HepG2 (cell line): ENCODE measurements at regions not wholly inside any gene's neighbourhood (a gene's known extent, or its start where the extent isn't known, plus 50 kb on each side); places are given as distances from the start of the nearest gene placed in this dataset.

Experiments
- ELF1 ChIP-seq: sonication (generic); formaldehyde crosslinking; IDR thresholded peaks from 2 replicates; pipeline ENCODE4 v1.4.0; 2020; ENCODE audit warnings: missing genetic modification reagents
- GMEB1 ChIP-seq: sonication (generic); formaldehyde crosslinking; IDR thresholded peaks from 2 replicates; pipeline ENCODE4 v1.5.1; 2020; ENCODE audit warnings: missing genetic modification reagents, mild to moderate bottlenecking, borderline replicate concordance
- SOX6 ChIP-seq, 2 experiments: fragments of 450-650 bp in 1 of 2; sonication (generic) in 1 of 2; formaldehyde crosslinking in 1 of 2; IDR thresholded peaks; 2 replicates each; pipeline versions ENCODE4 v1.4.0 to v1.6.1; 2017 to 2020; ENCODE audit warnings: antibody characterized with exemption in 1 of 2, mild to moderate bottlenecking in 1 of 2, missing genetic modification reagents in 1 of 2
- ZBTB4 ChIP-seq: sonication (generic); formaldehyde crosslinking; IDR thresholded peaks from 2 replicates; pipeline ENCODE4 v1.4.0; 2020; ENCODE audit warnings: missing genetic modification reagents, mild to moderate bottlenecking, borderline replicate concordance
- ZHX1 ChIP-seq: sonication (generic); formaldehyde crosslinking; IDR thresholded peaks from 2 replicates; pipeline ENCODE4 v1.8.1; 2022; ENCODE audit warnings: low read depth, mild to moderate bottlenecking, missing genetic modification reagents
- ZMAT3 ChIP-seq: sonication (generic); formaldehyde crosslinking; conservative IDR thresholded peaks from 2 replicates; pipeline ENCODE4 v1.7.0; 2021; ENCODE audit warnings: missing genetic modification reagents
- ZNF7 ChIP-seq: IDR thresholded peaks from 2 replicates; pipeline ENCODE4 v1.6.1; 2016; ENCODE audit warnings: missing biosample characterization, missing genetic modification reagents
- ZNF879 ChIP-seq: sonication (generic); formaldehyde crosslinking; IDR thresholded peaks from 2 replicates; pipeline ENCODE4 v1.8.1; 2023; ENCODE audit warnings: missing genetic modification reagents
- TF ChIP-seq, protein P1 (sequence below): sonication (generic); formaldehyde crosslinking; IDR thresholded peaks from 2 replicates; pipeline ENCODE4 v1.4.0; 2020; ENCODE audit warnings: missing genetic modification reagents, borderline replicate concordance
- TF ChIP-seq, protein P2 (sequence below): sonication (generic); formaldehyde crosslinking; conservative IDR thresholded peaks from 2 replicates; pipeline ENCODE4 v1.4.0; 2020; ENCODE audit warnings: missing genetic modification reagents

DNA sequence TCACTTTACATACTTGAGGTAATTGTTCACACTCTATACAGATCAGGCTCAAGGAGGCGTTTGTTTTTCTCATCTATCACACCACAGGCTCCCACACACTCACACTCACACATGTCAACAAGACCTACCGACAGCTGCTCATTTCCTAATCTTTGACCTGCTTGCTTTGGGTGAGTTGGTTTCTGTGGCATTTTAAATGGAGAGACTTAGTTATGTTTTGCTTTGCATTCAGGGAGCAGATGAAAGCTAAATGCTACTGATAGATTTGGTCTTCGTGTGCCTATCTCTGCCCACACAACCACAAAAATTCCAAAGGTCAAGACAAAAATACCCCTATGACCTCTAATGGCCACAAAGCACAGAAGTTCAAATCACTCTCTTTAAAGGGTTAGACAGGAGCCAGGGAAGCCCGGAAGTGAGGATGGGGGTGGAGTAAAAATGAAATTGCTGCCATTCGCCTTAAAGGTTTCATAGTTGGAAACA is 203.5 kb upstream of the G2E3 start (continued):
- TF ChIP-seq, protein P1, sequence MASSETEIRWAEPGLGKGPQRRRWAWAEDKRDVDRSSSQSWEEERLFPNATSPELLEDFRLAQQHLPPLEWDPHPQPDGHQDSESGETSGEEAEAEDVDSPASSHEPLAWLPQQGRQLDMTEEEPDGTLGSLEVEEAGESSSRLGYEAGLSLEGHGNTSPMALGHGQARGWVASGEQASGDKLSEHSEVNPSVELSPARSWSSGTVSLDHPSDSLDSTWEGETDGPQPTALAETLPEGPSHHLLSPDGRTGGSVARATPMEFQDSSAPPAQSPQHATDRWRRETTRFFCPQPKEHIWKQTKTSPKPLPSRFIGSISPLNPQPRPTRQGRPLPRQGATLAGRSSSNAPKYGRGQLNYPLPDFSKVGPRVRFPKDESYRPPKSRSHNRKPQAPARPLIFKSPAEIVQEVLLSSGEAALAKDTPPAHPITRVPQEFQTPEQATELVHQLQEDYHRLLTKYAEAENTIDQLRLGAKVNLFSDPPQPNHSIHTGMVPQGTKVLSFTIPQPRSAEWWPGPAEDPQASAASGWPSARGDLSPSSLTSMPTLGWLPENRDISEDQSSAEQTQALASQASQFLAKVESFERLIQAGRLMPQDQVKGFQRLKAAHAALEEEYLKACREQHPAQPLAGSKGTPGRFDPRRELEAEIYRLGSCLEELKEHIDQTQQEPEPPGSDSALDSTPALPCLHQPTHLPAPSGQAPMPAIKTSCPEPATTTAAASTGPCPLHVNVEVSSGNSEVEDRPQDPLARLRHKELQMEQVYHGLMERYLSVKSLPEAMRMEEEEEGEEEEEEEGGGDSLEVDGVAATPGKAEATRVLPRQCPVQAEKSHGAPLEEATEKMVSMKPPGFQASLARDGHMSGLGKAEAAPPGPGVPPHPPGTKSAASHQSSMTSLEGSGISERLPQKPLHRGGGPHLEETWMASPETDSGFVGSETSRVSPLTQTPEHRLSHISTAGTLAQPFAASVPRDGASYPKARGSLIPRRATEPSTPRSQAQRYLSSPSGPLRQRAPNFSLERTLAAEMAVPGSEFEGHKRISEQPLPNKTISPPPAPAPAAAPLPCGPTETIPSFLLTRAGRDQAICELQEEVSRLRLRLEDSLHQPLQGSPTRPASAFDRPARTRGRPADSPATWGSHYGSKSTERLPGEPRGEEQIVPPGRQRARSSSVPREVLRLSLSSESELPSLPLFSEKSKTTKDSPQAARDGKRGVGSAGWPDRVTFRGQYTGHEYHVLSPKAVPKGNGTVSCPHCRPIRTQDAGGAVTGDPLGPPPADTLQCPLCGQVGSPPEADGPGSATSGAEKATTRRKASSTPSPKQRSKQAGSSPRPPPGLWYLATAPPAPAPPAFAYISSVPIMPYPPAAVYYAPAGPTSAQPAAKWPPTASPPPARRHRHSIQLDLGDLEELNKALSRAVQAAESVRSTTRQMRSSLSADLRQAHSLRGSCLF (CRISPR knock-in tag) = no peak
- TF ChIP-seq ZBTB4 (CRISPR knock-in tag) (no peak), ZNF879 (CRISPR knock-in tag) (no peak; the same call in 1 of the 2 replicates), ZNF7 (CRISPR knock-in tag) (no peak), GMEB1 (CRISPR knock-in tag) (no peak), ZMAT3 (0 out of 2 replicates have a peak, but pooled peaks have one; percentile 46), ELF1 (CRISPR knock-in tag) (peak; percentile 53), ZHX1 (CRISPR knock-in tag) (no peak), SOX6 (IDR thresholded peaks at IDR 0.05) (no peak), SOX6 (CRISPR knock-in tag; IDR thresholded peaks at IDR 0.05) (peak; percentile 58)
- TF ChIP-seq, protein P2, sequence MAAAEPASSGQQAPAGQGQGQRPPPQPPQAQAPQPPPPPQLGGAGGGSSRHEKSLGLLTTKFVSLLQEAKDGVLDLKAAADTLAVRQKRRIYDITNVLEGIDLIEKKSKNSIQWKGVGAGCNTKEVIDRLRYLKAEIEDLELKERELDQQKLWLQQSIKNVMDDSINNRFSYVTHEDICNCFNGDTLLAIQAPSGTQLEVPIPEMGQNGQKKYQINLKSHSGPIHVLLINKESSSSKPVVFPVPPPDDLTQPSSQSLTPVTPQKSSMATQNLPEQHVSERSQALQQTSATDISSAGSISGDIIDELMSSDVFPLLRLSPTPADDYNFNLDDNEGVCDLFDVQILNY = no peak
